PFSK-1 (cell line): ENCODE measurements at regions not wholly inside any gene's neighbourhood (a gene's known extent, or its start where the extent isn't known, plus 50 kb on each side); places are given as distances from the start of the nearest gene placed in this dataset.

Experiments used
- POLR2AphosphoS5 ChIP-seq: IDR thresholded peaks from 2 replicates; pipeline ENCODE4 v1.6.1; 2012; ENCODE audit warnings: low read depth, mild to moderate bottlenecking, control low read depth, low read length, moderate library complexity
- SIN3A ChIP-seq: IDR thresholded peaks from 2 replicates; pipeline ENCODE4 v1.6.1; 2012; ENCODE audit warnings: mild to moderate bottlenecking, low read length, moderate library complexity, borderline replicate concordance; ENCODE audit not compliant: insufficient read depth
- TAF1 ChIP-seq: IDR thresholded peaks from 2 replicates; pipeline ENCODE4 v1.6.1; 2012; ENCODE audit warnings: low read length, control low read depth, borderline replicate concordance; ENCODE audit not compliant: insufficient read depth
- TF ChIP-seq, protein P1 (sequence below), 2 experiments: IDR thresholded peaks; 2 replicates each; pipeline versions ENCODE4 v1.6.1 to v1.8.0; 2011 to 2012; ENCODE audit warnings: low read depth in 2 of 2, low read length in 2 of 2, control low read depth in 1 of 2, inconsistent platforms in 1 of 2, mild to moderate bottlenecking in 1 of 2, moderate library complexity in 1 of 2; ENCODE audit not compliant: insufficient read depth in 1 of 2

GRCh38 chr15:79560384-79560783 lies 128.2 kb downstream of the MINAR1 start:
- TF ChIP-seq POLR2AphosphoS5 (no peak), TAF1 (no peak), SIN3A (no peak)
- TF ChIP-seq, protein P1, sequence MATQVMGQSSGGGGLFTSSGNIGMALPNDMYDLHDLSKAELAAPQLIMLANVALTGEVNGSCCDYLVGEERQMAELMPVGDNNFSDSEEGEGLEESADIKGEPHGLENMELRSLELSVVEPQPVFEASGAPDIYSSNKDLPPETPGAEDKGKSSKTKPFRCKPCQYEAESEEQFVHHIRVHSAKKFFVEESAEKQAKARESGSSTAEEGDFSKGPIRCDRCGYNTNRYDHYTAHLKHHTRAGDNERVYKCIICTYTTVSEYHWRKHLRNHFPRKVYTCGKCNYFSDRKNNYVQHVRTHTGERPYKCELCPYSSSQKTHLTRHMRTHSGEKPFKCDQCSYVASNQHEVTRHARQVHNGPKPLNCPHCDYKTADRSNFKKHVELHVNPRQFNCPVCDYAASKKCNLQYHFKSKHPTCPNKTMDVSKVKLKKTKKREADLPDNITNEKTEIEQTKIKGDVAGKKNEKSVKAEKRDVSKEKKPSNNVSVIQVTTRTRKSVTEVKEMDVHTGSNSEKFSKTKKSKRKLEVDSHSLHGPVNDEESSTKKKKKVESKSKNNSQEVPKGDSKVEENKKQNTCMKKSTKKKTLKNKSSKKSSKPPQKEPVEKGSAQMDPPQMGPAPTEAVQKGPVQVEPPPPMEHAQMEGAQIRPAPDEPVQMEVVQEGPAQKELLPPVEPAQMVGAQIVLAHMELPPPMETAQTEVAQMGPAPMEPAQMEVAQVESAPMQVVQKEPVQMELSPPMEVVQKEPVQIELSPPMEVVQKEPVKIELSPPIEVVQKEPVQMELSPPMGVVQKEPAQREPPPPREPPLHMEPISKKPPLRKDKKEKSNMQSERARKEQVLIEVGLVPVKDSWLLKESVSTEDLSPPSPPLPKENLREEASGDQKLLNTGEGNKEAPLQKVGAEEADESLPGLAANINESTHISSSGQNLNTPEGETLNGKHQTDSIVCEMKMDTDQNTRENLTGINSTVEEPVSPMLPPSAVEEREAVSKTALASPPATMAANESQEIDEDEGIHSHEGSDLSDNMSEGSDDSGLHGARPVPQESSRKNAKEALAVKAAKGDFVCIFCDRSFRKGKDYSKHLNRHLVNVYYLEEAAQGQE (IDR thresholded peaks at IDR 0.05; ENCODE audit: insufficient read depth in 1 of 2, low read depth in 2 of 2, low read length in 2 of 2) = no peak
